ENCODE measurements at regions not wholly inside any gene's neighbourhood (a gene's known extent, or its start where the extent isn't known, plus 50 kb on each side); places are given as distances from the start of the nearest gene placed in this dataset.

DNA sequence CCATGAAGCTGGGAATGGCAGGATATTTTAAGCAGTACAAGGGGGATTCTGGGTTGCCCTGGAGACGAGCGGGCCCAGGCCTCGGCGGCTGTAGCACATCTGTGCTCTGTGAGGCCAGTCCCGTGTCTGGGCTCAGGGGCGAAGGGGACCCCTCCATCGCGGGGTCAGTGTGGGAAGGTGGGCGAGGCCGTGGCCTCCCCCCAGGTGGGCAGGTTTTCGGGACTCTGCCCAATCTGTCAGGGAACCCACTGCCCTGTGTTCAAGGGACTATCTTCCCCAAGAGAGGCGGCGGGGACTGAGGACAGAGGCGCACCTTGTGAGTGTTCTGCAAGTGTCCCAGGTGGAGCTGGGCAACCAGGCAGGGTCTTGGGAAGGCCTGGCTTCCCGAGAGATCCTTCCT, 336.6 kb downstream of the CTTN start:
- TF ChIP-seq, protein P1, sequence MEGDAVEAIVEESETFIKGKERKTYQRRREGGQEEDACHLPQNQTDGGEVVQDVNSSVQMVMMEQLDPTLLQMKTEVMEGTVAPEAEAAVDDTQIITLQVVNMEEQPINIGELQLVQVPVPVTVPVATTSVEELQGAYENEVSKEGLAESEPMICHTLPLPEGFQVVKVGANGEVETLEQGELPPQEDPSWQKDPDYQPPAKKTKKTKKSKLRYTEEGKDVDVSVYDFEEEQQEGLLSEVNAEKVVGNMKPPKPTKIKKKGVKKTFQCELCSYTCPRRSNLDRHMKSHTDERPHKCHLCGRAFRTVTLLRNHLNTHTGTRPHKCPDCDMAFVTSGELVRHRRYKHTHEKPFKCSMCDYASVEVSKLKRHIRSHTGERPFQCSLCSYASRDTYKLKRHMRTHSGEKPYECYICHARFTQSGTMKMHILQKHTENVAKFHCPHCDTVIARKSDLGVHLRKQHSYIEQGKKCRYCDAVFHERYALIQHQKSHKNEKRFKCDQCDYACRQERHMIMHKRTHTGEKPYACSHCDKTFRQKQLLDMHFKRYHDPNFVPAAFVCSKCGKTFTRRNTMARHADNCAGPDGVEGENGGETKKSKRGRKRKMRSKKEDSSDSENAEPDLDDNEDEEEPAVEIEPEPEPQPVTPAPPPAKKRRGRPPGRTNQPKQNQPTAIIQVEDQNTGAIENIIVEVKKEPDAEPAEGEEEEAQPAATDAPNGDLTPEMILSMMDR (IDR thresholded peaks at IDR 0.05; ENCODE audit: low read depth, low read length): no peak
- TF ChIP-seq MYC (IDR thresholded peaks at IDR 0.05; ENCODE audit: low read depth, low read length): no peak

Data from NB4 (cell line).